ENCODE measurements at regions not wholly inside any gene's neighbourhood (a gene's known extent, or its start where the extent isn't known, plus 50 kb on each side); places are given as distances from the start of the nearest gene placed in this dataset.

DNA sequence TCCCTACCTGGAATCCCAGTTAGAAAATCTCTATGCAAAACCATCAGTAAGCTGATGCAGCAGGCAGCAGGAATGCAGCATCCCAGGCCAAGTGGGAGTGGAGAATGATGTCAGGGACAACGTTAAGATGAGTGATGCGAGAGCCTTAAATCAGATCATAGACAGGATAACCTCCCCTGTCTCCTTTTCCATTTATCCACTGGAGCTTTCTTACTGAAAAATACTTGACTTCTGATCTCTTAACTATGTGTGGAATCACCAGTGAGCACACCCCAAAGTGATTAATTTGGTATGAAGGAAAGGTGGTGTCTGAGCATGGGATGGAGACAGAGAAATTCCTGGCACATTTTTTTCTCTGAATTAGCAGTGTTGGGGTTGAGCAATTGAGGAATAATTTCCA lies 98.0 kb downstream of the RND3 start:
- no peaks in the 10 kb centered on the region for H3K27me3 ChIP-seq (ENCODE audit: low read length)
- no peaks in the 10 kb centered on the region for H4K20me1 ChIP-seq (ENCODE audit: low read length)
- H3K27ac ChIP-seq (ENCODE audit: low read length): no peak overlapping the region
- H3K79me2 ChIP-seq (ENCODE audit: low read length): no peaks in the 10 kb centered on the region
- no peak overlapping the region for H2AFZ ChIP-seq (ENCODE audit: low read length)
- no peaks in the 10 kb centered on the region for H3K4me1 ChIP-seq (ENCODE audit: insufficient read depth, low read length)
- no peak for TF ChIP-seq EZH2phosphoT487 (IDR thresholded peaks at IDR 0.05; ENCODE audit: borderline replicate concordance, low read length)
- TF ChIP-seq, protein P1, sequence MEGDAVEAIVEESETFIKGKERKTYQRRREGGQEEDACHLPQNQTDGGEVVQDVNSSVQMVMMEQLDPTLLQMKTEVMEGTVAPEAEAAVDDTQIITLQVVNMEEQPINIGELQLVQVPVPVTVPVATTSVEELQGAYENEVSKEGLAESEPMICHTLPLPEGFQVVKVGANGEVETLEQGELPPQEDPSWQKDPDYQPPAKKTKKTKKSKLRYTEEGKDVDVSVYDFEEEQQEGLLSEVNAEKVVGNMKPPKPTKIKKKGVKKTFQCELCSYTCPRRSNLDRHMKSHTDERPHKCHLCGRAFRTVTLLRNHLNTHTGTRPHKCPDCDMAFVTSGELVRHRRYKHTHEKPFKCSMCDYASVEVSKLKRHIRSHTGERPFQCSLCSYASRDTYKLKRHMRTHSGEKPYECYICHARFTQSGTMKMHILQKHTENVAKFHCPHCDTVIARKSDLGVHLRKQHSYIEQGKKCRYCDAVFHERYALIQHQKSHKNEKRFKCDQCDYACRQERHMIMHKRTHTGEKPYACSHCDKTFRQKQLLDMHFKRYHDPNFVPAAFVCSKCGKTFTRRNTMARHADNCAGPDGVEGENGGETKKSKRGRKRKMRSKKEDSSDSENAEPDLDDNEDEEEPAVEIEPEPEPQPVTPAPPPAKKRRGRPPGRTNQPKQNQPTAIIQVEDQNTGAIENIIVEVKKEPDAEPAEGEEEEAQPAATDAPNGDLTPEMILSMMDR (conservative IDR thresholded peaks at IDR 0.05; ENCODE audit: low read depth, low read length): no peak
- no peak for TF ChIP-seq EZH2 (IDR thresholded peaks at IDR 0.05; ENCODE audit: low read length, unreplicated experiment)
- H3K4me3 ChIP-seq (ENCODE audit: low read length): no peak overlapping the region
- no peaks in the 10 kb centered on the region for H3K36me3 ChIP-seq (ENCODE audit: low read depth, low read length)
- H3K9me3 ChIP-seq (ENCODE audit: low read length): peaks cover 7% of the 10 kb centered on the region; the same call in 1 of the 2 replicates
- POLR2A ChIA-PET (ENCODE audit: unreplicated experiment): no interaction called here
- CTCF ChIA-PET: no interaction called here
- no peak overlapping the region for H3K4me2 ChIP-seq (ENCODE audit: low read length)
- no TSS peak for BruUV-seq (replicated peaks)
- intact Hi-C loops (cut with micrococcal nuclease): no loop called here
- DNase-seq (no peak), ATAC-seq (no peak)
- H3F3A ChIP-seq (ENCODE audit: low read length, unreplicated experiment): no peaks in the 10 kb centered on the region
- H3K9me2 ChIP-seq (replicated peaks; ENCODE audit: low read length): no peaks in the 10 kb centered on the region
- no peak overlapping the region for H3K9ac ChIP-seq (ENCODE audit: low read length)

DNA sequence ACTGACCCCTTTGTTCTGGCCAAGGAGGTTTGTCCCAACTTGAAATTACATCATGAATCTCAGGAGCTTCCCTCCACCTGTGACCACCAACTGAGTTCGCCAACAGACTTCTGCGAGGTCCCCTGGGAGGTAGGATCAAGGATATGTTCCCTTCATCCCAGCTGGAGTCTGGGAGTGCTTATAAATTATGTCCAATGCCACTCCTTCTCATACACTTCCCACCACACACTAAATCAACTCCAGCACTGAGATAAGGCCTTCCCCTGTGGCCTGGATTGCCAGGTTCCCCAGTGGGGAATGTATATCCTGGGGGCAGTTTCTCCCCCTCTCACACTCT lies 99.2 kb downstream of the RND3 start:
- Histone ChIP-seq H3K9me3 (ENCODE audit: low read length) (peaks cover 7% of the 10 kb centered on the region; the same call in 1 of the 2 replicates), H3K27me3 (ENCODE audit: low read length) (no peaks in the 10 kb centered on the region), H4K20me1 (ENCODE audit: low read length) (no peaks in the 10 kb centered on the region), H3K4me3 (ENCODE audit: low read length) (no peak overlapping the region), H3K9ac (ENCODE audit: low read length) (no peak overlapping the region), H3K9me2 (replicated peaks; ENCODE audit: low read length) (no peaks in the 10 kb centered on the region), H3K79me2 (ENCODE audit: low read length) (no peaks in the 10 kb centered on the region), H3K4me1 (ENCODE audit: insufficient read depth, low read length) (no peaks in the 10 kb centered on the region), H3K36me3 (ENCODE audit: low read depth, low read length) (no peaks in the 10 kb centered on the region), H2AFZ (ENCODE audit: low read length) (no peak overlapping the region), H3K4me2 (ENCODE audit: low read length) (no peak overlapping the region), H3K27ac (ENCODE audit: low read length) (no peak overlapping the region), H3F3A (ENCODE audit: low read length, unreplicated experiment) (no peaks in the 10 kb centered on the region)
- CTCF ChIA-PET: no interaction called here
- no TSS peak for BruUV-seq (replicated peaks)
- ATAC-seq (no peak), DNase-seq (no peak)
- POLR2A ChIA-PET (ENCODE audit: unreplicated experiment): no interaction called here
- intact Hi-C loops (cut with micrococcal nuclease): no loop called here
- TF ChIP-seq EZH2phosphoT487 (IDR thresholded peaks at IDR 0.05; ENCODE audit: borderline replicate concordance, low read length): no peak
- no peak for TF ChIP-seq EZH2 (IDR thresholded peaks at IDR 0.05; ENCODE audit: low read length, unreplicated experiment)
- TF ChIP-seq, protein P1 (conservative IDR thresholded peaks at IDR 0.05; ENCODE audit: low read depth, low read length): no peak

DNA sequence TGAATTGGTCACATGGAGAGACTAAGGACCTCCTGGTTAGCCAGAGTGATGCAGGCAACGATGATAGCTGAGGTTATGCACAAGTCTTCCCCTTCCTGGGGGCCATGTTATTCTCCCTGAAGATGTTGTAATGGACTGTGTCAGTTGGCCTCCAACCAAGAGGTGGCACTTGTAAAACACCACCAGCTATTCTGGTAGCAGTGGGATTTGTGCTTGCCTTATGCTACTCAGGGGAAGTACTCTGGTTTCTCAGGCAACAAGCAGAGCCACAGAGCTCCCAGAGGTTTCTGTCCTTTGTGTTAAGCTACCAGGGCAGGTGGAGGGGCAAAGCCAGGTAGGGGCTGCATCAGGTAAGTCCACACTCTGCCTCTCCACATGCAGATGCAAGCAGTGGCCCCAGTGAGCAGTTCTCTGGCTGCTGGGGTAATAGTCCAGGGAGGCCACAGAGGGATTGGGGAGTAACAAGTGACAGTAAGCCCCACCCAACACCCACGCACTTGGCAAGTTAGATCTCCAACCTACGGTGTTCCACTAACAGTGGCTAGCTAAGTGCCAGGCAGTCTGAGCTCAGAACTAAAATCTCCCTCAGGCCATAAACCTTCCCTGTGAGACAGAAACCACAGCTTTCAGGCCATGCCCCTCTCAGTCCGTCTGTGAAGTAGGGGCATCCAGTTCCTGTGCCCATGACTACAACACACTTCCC lies 99.7 kb downstream of the RND3 start:
- BruUV-seq (replicated peaks): no TSS peak
- intact Hi-C loops (cut with micrococcal nuclease): no loop called here
- Histone ChIP-seq H3K4me1 (ENCODE audit: insufficient read depth, low read length) (no peaks in the 10 kb centered on the region), H4K20me1 (ENCODE audit: low read length) (no peaks in the 10 kb centered on the region), H3K27ac (ENCODE audit: low read length) (no peak overlapping the region), H3K9me2 (replicated peaks; ENCODE audit: low read length) (no peaks in the 10 kb centered on the region), H3K79me2 (ENCODE audit: low read length) (no peaks in the 10 kb centered on the region), H3K27me3 (ENCODE audit: low read length) (no peaks in the 10 kb centered on the region), H3K36me3 (ENCODE audit: low read depth, low read length) (no peaks in the 10 kb centered on the region), H3K4me2 (ENCODE audit: low read length) (no peak overlapping the region), H3K9ac (ENCODE audit: low read length) (no peak overlapping the region), H3F3A (ENCODE audit: low read length, unreplicated experiment) (no peaks in the 10 kb centered on the region), H3K4me3 (ENCODE audit: low read length) (no peak overlapping the region), H2AFZ (ENCODE audit: low read length) (no peak overlapping the region), H3K9me3 (ENCODE audit: low read length) (peaks cover 7% of the 10 kb centered on the region; the same call in 1 of the 2 replicates)
- TF ChIP-seq EZH2phosphoT487 (IDR thresholded peaks at IDR 0.05; ENCODE audit: borderline replicate concordance, low read length): no peak
- TF ChIP-seq EZH2 (IDR thresholded peaks at IDR 0.05; ENCODE audit: low read length, unreplicated experiment): no peak
- TF ChIP-seq, protein P1 (conservative IDR thresholded peaks at IDR 0.05; ENCODE audit: low read depth, low read length): no peak
- DNase-seq (no peak), ATAC-seq (no peak)
- ChIA-PET POLR2A (ENCODE audit: unreplicated experiment) (no interaction called here), CTCF (no interaction called here)

All from PC-3 (cell line).